Upper lobe of left lung (tissue), 4 donors: ENCODE measurements at regions not wholly inside any gene's neighbourhood (a gene's known extent, or its start where the extent isn't known, plus 50 kb on each side); places are given as distances from the start of the nearest gene placed in this dataset.

Source experiments
- POLR2A ChIP-seq, 4 donors: fragments of 450-650 bp; IDR thresholded peaks; one replicate each; pipeline ENCODE4 v1.5.1; 2016 to 2017; ENCODE audit warnings: antibody characterized with exemption in 4 of 4, mild to moderate bottlenecking in 2 of 4
- POLR2AphosphoS5 ChIP-seq, 2 donors: sonication (generic); formaldehyde crosslinking; IDR thresholded peaks; one replicate each; pipeline ENCODE4 v1.5.1; 2017; ENCODE audit warnings: antibody characterized with exemption in 2 of 2
- TF ChIP-seq, protein P1 (sequence below), 6 experiments: fragments of 450-650 bp in 4 of 6; fragments of 200-600 bp in 2 of 6; sonication (generic) in 2 of 6; IDR thresholded peaks; one replicate each; pipeline ENCODE4 v1.5.1; 2016 to 2019; ENCODE audit warnings: antibody characterized with exemption in 6 of 6

GRCh38 chr5:57066924-57067596, 106.8 kb upstream of the GPBP1 start:
- TF ChIP-seq, protein P1, sequence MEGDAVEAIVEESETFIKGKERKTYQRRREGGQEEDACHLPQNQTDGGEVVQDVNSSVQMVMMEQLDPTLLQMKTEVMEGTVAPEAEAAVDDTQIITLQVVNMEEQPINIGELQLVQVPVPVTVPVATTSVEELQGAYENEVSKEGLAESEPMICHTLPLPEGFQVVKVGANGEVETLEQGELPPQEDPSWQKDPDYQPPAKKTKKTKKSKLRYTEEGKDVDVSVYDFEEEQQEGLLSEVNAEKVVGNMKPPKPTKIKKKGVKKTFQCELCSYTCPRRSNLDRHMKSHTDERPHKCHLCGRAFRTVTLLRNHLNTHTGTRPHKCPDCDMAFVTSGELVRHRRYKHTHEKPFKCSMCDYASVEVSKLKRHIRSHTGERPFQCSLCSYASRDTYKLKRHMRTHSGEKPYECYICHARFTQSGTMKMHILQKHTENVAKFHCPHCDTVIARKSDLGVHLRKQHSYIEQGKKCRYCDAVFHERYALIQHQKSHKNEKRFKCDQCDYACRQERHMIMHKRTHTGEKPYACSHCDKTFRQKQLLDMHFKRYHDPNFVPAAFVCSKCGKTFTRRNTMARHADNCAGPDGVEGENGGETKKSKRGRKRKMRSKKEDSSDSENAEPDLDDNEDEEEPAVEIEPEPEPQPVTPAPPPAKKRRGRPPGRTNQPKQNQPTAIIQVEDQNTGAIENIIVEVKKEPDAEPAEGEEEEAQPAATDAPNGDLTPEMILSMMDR (IDR thresholded peaks at IDR 0.05), result no peak
- TF ChIP-seq POLR2A (IDR thresholded peaks at IDR 0.05), result no peak
- no peak for TF ChIP-seq POLR2AphosphoS5 (IDR thresholded peaks at IDR 0.05)
